ENCODE measurements at regions not wholly inside any gene's neighbourhood (a gene's known extent, or its start where the extent isn't known, plus 50 kb on each side); places are given as distances from the start of the nearest gene placed in this dataset.

DNA sequence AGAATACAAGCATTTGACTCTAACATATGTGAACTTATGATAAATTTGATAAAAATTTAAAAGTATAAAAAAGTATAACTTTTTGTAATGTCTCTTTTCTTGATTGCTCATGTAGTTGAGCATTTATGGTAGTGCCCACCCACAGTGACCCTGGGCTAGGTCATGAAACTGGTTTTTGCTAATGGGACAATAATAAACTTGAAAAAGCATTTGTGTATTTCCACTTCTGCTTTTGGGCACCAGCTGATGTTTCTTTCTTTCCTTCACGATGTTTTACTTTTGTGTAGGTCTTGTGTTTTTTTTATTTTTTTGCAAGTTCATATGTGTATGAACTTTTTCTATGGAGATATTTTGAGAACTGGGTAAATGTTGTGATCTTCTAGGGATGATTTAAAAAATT, 313.1 kb downstream of the CBLL2 start:
- TF ChIP-seq, protein P1, sequence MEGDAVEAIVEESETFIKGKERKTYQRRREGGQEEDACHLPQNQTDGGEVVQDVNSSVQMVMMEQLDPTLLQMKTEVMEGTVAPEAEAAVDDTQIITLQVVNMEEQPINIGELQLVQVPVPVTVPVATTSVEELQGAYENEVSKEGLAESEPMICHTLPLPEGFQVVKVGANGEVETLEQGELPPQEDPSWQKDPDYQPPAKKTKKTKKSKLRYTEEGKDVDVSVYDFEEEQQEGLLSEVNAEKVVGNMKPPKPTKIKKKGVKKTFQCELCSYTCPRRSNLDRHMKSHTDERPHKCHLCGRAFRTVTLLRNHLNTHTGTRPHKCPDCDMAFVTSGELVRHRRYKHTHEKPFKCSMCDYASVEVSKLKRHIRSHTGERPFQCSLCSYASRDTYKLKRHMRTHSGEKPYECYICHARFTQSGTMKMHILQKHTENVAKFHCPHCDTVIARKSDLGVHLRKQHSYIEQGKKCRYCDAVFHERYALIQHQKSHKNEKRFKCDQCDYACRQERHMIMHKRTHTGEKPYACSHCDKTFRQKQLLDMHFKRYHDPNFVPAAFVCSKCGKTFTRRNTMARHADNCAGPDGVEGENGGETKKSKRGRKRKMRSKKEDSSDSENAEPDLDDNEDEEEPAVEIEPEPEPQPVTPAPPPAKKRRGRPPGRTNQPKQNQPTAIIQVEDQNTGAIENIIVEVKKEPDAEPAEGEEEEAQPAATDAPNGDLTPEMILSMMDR (IDR thresholded peaks at IDR 0.05), result no peak
- no peak for TF ChIP-seq POLR2A (IDR thresholded peaks at IDR 0.05)

All from tibial nerve (tissue), 3 donors.